LNCaP clone FGC (cell line): ENCODE measurements at regions not wholly inside any gene's neighbourhood (a gene's known extent, or its start where the extent isn't known, plus 50 kb on each side); places are given as distances from the start of the nearest gene placed in this dataset.

Experiments
- DNase-seq: peaks from one replicate; pipeline ENCODE4 v3.0.0-alpha.2; 2011; ENCODE audit warnings: low read depth
- H3K4me3 ChIP-seq: 2 replicates; pipeline ENCODE4 v1.5.1; 2011; ENCODE audit warnings: mild to moderate bottlenecking, low read depth, low read length, control low read depth
- TF ChIP-seq, protein P1 (sequence below): IDR thresholded peaks from 2 replicates; pipeline ENCODE4 v1.5.1; 2012; ENCODE audit warnings: mild to moderate bottlenecking; ENCODE audit not compliant: control insufficient read depth, insufficient read depth; ENCODE audit errors: extremely low read depth

DNA sequence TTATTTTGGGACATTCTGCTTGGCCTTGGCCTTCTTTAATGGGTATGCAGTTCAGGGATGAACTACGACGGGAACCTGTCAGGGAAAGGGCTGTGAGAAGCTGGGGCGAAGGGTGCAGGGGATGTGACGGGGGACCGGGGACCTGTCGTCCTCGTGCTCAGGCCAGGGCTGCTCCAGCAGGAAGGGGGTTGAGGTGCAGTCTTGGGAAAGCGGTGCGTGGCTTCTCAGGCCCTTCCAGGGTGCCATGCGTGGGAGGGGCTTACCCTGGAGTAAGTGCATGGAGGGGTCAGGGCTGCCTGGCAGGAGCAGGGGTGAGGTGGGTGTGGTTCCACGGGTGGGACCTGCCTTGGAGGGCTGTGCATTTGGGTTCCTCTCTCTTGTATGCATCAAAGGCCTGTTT, 100.8 kb downstream of the TEX29 start:
- DNase-seq: no peak
- no peak overlapping the region for H3K4me3 ChIP-seq
- TF ChIP-seq, protein P1, sequence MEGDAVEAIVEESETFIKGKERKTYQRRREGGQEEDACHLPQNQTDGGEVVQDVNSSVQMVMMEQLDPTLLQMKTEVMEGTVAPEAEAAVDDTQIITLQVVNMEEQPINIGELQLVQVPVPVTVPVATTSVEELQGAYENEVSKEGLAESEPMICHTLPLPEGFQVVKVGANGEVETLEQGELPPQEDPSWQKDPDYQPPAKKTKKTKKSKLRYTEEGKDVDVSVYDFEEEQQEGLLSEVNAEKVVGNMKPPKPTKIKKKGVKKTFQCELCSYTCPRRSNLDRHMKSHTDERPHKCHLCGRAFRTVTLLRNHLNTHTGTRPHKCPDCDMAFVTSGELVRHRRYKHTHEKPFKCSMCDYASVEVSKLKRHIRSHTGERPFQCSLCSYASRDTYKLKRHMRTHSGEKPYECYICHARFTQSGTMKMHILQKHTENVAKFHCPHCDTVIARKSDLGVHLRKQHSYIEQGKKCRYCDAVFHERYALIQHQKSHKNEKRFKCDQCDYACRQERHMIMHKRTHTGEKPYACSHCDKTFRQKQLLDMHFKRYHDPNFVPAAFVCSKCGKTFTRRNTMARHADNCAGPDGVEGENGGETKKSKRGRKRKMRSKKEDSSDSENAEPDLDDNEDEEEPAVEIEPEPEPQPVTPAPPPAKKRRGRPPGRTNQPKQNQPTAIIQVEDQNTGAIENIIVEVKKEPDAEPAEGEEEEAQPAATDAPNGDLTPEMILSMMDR: no peak

DNA sequence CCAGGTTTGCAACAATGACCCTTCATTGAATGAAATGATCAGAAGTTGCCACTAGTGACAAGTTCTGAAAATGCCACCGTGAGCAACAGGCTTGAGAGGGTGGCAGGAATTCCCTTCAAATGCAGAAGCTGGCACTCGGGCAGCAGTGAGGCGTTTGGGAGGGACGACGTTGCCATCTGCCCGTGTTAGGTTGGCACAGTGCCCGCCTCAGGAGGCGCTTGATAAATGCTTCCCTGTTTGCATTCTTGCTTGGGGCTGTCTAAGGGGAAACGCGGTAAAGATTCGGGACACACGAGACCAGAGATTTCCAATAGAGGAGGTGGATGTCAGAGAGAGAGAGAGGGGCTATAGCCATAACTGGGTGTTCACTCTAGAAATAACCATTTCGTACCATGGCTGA, 101.9 kb downstream of the TEX29 start:
- DNase-seq: no peak
- TF ChIP-seq, protein P1: no peak
- H3K4me3 ChIP-seq: no peak overlapping the region

DNA sequence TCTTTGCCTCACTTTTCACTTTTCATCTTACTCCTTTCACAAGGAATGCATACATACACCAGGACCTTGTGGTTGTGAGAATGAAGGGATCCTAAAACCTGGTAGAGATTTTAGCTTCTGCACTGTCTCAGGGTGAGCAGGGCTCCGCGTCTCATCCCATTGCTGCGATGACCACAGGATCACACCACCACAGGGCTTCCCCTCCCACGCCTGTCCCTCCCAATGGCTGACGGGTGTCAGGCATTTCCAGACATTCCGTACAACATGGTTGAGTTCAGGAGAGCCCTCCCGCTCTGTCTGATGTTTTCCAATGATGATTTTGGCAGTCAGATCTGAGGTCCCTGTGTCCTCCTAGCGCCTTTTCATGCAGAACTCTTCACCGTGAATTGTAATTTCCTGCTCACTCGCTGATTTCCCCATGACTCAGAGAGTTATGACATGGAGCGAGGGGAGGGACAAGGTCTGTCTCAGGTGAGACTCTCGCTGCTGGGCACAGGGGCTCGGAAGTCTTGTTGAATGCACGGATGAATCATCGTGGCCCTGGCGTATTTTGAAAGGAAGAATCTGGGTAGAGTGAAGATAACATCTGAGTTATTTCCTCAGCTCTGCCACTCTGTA, 102.8 kb downstream of the TEX29 start:
- no peak for DNase-seq
- H3K4me3 ChIP-seq: no peak overlapping the region
- TF ChIP-seq, protein P1: no peak

DNA sequence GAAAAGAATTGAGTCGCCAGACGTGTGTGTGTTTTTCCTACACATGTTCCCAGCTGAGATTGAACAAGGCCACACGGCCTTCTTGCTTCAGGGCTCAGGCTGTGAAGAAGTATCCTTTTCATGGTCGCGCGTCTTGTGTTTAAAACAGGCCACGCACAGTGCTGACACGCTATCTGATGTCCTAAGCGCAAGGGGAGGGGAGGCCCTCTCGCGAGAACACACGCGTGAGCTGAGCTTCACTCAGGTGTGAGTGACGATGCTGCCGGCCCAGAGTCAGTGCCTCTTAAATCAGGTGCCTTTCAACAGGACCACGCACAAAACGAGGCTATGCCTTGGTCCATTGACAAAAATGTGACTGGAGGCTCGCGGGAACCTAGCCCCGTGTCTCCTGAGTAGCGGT, 103.7 kb downstream of the TEX29 start:
- DNase-seq: no peak
- TF ChIP-seq, protein P1: no peak
- no peak overlapping the region for H3K4me3 ChIP-seq

DNA sequence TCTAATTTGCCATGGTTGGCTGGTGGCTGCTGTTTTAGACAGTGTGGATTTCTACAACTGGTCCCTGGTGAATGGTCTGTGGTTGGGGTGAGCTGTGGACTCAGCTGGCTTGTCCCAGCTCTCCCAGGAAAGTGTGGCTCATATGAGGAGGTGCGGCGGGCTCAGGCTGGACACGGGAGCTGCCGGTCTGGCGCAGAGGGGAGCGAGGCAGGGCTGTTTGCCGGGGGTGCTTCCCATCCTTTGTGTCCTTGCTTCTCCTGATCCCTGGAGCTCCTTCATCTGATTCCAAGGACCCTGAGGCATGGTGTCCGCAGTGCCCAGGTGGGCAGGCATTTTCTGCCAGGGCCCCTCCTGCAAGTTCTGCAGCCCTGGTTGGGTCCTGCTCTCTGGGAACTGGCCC, 104.9 kb downstream of the TEX29 start:
- DNase-seq: no peak
- TF ChIP-seq, protein P1: no peak
- no peak overlapping the region for H3K4me3 ChIP-seq

DNA sequence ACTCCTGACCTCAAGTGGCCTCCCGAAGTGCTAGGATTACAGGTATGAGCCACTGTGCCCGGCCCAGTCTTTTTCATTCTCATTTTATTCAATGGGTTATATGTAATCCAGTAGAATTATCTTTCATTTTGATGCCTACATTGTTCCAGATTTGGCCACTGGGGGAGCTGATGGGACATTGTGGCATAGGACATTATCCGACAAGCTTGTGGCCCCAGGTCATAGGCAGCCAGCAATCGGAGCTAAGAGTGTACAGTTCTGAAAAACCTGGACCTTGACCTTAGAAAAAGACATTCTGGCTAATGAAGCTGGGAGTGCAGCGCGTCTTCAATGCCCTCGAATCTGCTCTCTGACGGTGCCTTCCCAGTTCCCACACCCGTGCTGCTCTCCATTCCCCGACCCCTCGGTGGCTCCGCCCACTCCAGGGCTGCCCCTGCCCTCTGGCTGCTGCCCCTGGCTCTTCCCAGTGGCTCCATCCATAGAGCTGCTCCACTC, 108.7 kb downstream of the TEX29 start:
- H3K4me3 ChIP-seq: no peak overlapping the region
- TF ChIP-seq, protein P1: peak; percentile 63
- peak; percentile 3 for DNase-seq

DNA sequence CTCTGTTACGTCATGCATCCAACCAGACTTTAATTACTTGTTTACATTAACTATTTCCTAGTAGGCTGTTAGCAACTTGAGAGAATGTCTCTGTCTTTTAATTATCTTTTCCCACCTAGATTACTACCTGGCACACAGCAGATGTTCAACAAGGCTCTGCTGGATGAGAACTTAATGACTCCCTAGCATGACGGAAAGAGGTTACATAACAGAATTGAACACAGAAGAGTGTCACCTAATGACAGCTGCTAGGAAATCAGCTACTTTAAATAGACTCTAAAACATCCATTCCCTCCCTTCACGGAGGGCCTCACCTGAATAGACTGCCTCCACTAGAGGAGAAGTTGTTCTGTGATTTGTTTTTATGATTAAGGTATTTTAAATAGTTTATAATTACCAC, 110.8 kb downstream of the TEX29 start:
- DNase-seq: no peak
- H3K4me3 ChIP-seq: no peak overlapping the region
- TF ChIP-seq, protein P1: no peak
